ENCODE measurements at regions not wholly inside any gene's neighbourhood (a gene's known extent, or its start where the extent isn't known, plus 50 kb on each side); places are given as distances from the start of the nearest gene placed in this dataset.

DNA sequence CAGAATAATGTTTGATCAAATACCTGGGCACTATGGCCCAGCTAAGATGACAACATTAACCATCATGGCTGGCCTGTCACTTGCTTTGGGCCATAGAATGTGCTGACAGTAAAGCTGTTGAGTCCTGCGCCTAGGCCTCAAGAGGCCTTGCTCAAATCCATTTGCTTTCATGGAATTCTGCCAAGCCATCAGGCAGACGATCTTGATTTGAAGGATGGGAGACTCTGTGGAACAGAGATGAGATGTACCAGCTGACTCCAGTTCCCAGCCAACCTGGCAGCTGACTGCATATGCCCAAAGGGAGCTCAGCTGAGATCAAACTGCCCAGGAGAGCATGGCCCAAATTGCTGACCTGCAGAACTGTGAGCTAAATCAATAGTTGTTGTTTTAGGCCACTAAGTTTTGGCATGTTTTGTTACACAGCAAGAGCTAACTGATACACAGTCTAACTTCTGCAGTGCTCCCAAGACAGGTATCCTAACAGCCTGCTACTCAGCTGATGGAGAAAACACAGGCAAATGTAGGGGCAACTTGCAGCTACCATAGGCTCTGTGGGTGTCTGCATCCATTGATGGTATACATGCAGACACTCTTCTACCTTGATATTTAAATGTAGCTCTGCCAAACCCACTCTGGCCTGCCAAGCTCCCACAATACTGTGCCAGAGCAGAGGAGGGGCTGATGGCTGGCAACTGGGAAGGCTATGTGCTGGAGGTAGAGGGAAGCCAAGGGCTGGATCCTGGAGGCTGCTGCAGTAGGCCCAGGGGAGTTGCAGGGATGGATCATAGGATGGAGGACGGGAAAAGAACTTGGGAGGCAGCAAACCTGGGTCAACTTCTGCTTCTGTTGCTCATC, 55.2 kb upstream of the RNF24 start:
- DNase-seq (ENCODE audit: low read depth), result no peak

DNA sequence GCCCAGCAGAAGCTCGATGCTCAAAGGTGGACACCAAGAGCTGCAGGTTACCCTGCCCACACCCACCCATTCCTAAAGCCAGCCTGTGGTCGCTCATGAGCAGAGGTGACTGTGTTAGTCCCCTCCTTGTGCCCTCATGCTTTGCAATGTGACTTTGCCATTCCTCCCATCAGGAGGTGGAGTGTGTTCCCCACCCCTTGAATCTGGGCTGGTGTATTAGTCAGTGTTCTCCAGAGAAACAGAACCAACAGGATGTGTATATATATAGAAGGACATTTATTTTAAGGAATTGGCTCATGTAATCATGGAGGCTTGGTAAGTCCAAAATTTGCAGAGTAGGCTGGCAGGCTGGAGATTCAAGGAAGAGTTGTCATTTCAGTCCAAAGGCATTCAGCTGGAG, 54.4 kb upstream of the RNF24 start:
- DNase-seq (ENCODE audit: low read depth), result no peak

DNA sequence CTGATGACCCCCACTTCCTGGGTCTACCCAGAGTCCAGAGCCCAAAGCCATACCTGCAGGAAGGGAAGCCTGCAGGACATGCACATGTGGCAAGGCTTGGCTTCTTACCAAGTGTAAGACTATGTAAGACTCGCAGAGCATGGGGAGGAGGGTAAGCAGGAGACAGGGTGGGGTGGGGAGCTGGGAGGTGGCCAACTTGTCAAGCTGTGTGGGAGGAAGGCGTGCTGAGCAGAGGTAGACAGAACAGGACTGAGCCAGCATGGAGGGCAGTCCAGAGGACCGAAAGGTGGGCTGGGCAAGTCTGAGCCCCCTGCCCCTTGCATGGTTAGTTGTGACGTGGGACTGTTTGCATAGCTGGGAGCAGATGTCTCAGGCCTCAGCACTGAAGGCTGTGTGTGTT, 53.4 kb upstream of the RNF24 start:
- DNase-seq (ENCODE audit: low read depth), result no peak

DNA sequence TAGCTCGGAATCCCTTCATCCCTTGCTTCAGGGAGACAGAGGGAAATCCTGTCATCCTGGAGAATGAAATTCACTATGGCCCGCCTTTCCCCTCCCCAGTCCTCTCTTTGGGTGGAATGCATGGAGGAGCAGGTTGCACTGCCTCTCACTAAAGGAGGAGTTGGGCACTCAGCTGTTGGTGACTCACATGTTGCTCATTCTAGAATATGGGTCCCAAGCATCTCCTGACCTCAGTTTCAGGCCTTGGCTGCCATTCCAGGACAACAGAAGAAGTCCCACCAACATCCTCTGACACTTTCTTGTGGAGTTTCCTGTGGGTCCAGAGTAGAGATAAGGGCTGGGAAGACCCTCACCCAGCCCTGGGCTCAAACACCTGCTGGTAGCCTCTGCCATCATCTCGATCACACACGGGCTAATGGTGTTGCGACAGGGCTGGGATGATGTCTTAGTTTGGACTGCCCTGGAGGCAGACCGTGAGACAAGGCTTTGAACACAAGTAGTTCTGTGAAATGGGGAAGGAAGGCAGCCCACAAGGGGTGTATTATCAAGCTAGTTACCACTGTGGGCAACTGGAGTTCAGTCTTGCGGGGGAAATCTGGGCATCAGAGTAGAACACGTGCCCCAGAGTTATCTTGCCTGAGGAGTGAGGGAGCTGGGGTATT, 52.4 kb upstream of the RNF24 start:
- peak; percentile 78 for DNase-seq (ENCODE audit: low read depth)

DNA sequence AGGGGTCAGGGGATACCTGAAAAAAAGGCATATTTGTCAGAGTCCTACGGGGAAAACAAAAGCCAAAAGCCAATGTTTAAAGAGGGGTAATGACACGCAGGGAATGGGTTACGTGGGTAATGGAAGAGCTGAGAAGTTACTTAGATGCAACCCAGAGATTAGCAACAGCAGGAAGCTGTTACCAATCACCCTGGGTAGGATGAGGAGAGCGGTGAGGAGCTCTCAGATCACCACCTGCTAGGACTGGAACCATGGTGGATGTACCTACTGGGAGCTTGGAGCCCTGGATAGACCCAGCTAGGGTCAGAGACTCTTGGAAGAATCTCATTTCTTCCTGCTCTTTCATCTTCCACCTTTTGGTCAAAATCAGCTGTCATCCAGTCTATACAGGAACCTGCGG, 51.2 kb upstream of the RNF24 start:
- DNase-seq (ENCODE audit: low read depth), result no peak

DNA sequence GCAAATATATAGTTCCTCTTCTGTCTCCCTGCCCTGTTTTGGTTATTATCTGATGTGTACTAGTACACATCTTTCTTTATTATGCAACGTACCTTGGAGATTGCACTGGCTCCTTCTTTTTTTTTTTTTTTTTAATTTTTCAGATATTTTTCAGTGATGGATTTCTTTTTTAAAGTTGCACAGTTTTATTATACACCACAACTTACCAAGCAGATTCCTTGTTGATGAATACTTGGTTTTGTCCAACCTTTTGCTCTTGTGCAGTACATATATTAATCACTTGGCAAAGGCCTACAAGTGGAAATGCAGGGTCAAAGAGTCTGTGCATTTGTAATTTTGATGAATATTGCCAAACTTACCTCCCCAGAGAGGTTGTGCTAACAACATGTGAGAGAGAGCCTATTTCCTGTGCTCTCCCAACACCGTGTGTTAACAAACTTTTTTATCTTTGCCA, 50.1 kb upstream of the RNF24 start:
- peak; percentile 98 for DNase-seq (ENCODE audit: low read depth)

Measured in HS-5 (cell line).